SK-N-MC (cell line): ENCODE measurements at regions not wholly inside any gene's neighbourhood (a gene's known extent, or its start where the extent isn't known, plus 50 kb on each side); places are given as distances from the start of the nearest gene placed in this dataset.

Source experiments
- EZH2 ChIP-seq: fragments of 200-600 bp; sonication (generic); IDR thresholded peaks from one replicate; pipeline ENCODE4 v1.6.1; 2017; ENCODE audit warnings: antibody characterized with exemption
- POLR2AphosphoS5 ChIP-seq: IDR thresholded peaks from 2 replicates; pipeline ENCODE4 v1.6.1; 2012; ENCODE audit warnings: mild to moderate bottlenecking, low read depth, low read length, borderline replicate concordance

DNA sequence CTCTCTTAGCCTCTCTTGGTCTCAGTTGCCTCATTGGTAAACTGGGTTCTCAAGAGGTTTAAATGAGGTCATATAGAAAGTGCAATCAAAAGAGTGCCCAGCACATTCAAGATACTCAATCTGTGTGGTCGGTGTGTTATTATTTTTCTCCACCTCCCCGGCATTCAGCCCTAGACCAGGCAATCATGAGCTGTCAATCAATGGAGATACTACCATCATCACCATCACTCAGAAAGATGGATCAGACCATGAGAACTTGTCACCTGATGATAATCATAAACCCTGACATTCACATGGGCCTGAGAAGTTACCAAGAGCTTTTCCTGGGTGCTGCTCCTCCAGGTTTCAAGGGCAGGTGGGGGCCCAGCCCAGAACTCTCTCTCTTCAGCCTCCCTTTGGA is 166.1 kb downstream of the MN1 start:
- TF ChIP-seq POLR2AphosphoS5 (no peak), EZH2 (no peak)
